ENCODE measurements at regions not wholly inside any gene's neighbourhood (a gene's known extent, or its start where the extent isn't known, plus 50 kb on each side); places are given as distances from the start of the nearest gene placed in this dataset.
"Not testable (repeated sequence)": the region's sequence is repeated elsewhere in the genome, so short reads cannot be mapped to it uniquely, and the experiment has no call there.

- WGBS, 4 donors: 76 to 89% (median 81%) methylated on average over 7 of the region's 7 CpGs
- intact Hi-C loops (cut with DNase I); H3K36me3 ChIP-seq (replicated peaks in 1 of 2); H3K27ac ChIP-seq; H3K9me3 ChIP-seq (replicated peaks in 1 of 3); H3K4me1 ChIP-seq (replicated peaks in 1 of 2); DNase-seq; H3K27me3 ChIP-seq; H3K4me3 ChIP-seq: not testable (repeated sequence)
Observed at GRCh38 chr7:97234494-97234893, 117.0 kb downstream of the SDHAF3 start.

DNA sequence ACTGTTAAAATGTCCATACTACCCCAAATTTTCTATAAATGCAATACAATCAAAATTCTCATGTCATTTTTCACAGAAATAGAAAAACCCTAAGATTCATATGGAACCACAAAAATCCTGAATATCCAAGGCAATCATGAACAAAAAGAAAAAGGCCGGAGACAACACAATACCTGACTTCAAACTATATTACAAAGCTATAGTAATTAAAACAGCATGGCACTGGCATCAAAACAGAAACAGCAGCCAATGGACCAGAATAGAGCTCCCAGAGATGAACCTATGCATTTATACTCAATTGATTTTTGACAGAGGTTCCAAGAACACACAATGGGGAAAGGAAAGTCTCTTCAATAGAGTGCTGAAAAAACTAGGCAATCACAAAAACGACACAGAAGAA lies 128.8 kb downstream of the SDHAF3 start:
- Histone ChIP-seq H3K36me3 (replicated peaks in 1 of 2) (no peaks in the 10 kb centered on the region), H3K9me3 (replicated peaks in 1 of 3) (peaks cover 0 to 5% (median 0%) of the 10 kb centered on the region in 3 donors), H3K4me3 (no peak overlapping the region), H3K27ac (no peak overlapping the region), H3K4me1 (replicated peaks in 1 of 2) (peaks cover 0 to 7% of the 10 kb centered on the region in 2 donors), H3K27me3 (no peaks in the 10 kb centered on the region)
- WGBS, 4 donors: 71 to 80% (median 76%) methylated on average over 2 of the region's 2 CpGs
- TF ChIP-seq CTCF (IDR thresholded peaks at IDR 0.05) (no peak), POLR2A (IDR thresholded peaks at IDR 0.05) (no peak)
- intact Hi-C loops (cut with DNase I): no loop called here
- no peak for DNase-seq

GRCh38 chr7:97258187-97258586 lies 140.7 kb downstream of the SDHAF3 start:
- intact Hi-C loops (cut with DNase I); H3K4me3 ChIP-seq; DNase-seq; H3K27me3 ChIP-seq; H3K9me3 ChIP-seq (replicated peaks in 1 of 3); H3K36me3 ChIP-seq (replicated peaks in 1 of 2); H3K4me1 ChIP-seq (replicated peaks in 1 of 2); H3K27ac ChIP-seq: not testable (repeated sequence)
- WGBS, 4 donors: 71 to 100% (median 93%) methylated on average over 1 of the region's 3 CpGs

GRCh38 chr7:97269741-97270140 lies 152.2 kb downstream of the SDHAF3 start:
- TF ChIP-seq POLR2A (IDR thresholded peaks at IDR 0.05) (no peak), CTCF (IDR thresholded peaks at IDR 0.05) (no peak)
- DNase-seq: peak in 1 of 7 donors; percentile 8
- H3K27me3 ChIP-seq: no peaks in the 10 kb centered on the region
- no peak overlapping the region for H3K4me3 ChIP-seq
- intact Hi-C loops (cut with DNase I): no loop called here
- no peaks in the 10 kb centered on the region for H3K4me1 ChIP-seq (replicated peaks in 1 of 2)
- no peaks in the 10 kb centered on the region for H3K9me3 ChIP-seq (replicated peaks in 1 of 3)
- H3K36me3 ChIP-seq (replicated peaks in 1 of 2): no peaks in the 10 kb centered on the region
- peak overlapping the region in 2 of 5 donors; percentile 34 to 46 for H3K27ac ChIP-seq

DNA sequence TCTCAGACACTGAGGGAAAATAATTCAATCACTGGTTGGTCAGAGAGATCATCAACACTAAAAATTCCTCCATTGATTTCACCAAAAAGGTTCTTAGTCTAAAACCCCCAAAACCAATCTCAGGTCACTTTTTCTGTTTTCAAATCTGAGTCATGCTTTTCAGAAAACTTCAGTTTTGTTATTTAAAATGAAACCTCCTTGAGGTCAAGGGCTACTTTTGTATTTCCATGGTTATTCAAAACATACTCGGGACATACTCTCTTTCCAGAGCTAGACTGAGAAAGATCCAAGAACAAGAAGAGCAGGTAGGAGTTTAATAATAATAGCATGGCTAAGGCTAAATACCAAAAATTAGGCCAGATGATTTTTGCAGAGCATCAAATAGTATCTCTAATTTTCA lies 152.8 kb downstream of the SDHAF3 start:
- Histone ChIP-seq H3K4me3 (no peak overlapping the region), H3K27me3 (no peaks in the 10 kb centered on the region), H3K27ac (peak overlapping the region in 4 of 5 donors; percentile 5 to 35 (median 25)), H3K9me3 (replicated peaks in 1 of 3) (no peaks in the 10 kb centered on the region), H3K4me1 (replicated peaks in 1 of 2) (no peaks in the 10 kb centered on the region), H3K36me3 (replicated peaks in 1 of 2) (no peaks in the 10 kb centered on the region)
- TF ChIP-seq CTCF (IDR thresholded peaks at IDR 0.05) (no peak), POLR2A (IDR thresholded peaks at IDR 0.05) (no peak)
- intact Hi-C loops (cut with DNase I): no loop called here
- no peak for DNase-seq
- 25 to 41% (median 33%) methylated on average over 1 of the region's 1 CpG for WGBS, 4 donors

Data from adrenal gland (tissue), 9 donors.